ENCODE measurements at regions not wholly inside any gene's neighbourhood (a gene's known extent, or its start where the extent isn't known, plus 50 kb on each side); places are given as distances from the start of the nearest gene placed in this dataset.
"Not testable (repeated sequence)": the region's sequence is repeated elsewhere in the genome, so short reads cannot be mapped to it uniquely, and the experiment has no call there.

DNA sequence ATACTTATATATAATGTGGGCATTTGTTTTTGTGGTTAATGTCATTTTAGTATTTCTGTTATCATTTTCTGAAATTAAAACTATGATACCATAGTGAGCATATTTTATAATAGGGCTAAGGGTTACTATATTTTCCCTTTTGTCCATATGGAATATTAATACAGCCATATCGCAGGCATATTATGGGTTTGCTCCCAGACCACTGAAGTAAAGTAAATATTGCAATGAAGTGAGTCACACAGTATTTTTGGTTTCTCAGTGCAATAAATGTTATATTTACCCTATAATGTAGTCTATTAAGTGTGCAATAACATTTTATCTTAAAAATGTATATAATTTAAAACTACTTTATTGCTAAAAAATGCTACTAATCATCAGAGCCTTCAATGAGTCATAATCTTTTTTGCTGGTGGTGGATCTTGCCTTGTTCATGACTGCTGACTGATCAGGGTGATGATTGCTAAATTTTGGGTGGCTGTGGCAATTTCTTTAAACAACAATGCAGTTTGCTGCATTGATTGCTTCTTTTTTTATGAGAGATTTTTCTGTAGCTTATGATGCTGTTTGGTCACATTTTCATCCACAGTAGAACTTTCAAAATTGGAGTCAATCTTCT, 1044.5 kb upstream of the NOVA1 start:
- intact Hi-C loops (cut with DNase I; ENCODE audit: low total_unique reads) (no loop called here), in situ Hi-C loops (cut with MboI; ENCODE audit: low pct_ligation_motif_present in 1 of 4, low pct_unique_long_range_greater_than_20kb in 1 of 4, low sequenced_read_pairs in 3 of 4) (no loop called here)
- no peak for DNase-seq

DNA sequence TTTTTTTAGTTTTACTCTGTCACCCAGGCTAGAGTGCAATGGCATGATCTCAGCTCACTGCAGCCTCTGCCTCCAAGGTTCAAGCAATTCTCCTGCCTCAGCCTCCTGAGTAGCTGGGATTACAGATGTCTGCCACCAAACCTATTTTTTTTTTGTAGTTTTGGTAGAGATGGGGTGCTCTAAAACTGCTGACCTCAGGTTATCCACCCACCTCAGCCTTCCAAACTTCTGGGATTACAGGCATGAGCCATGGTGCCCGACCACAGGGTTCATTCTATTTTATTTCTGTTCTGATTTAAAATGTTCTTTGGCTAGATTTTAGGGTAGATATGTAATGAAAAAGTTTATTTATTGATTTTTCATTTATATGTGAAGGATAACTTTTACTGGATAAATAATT, 1062.8 kb upstream of the NOVA1 start:
- intact Hi-C loops (cut with DNase I; ENCODE audit: low total_unique reads), result no loop called here
- no peak for TF ChIP-seq POLR2A (IDR thresholded peaks at IDR 0.05)
- TF ChIP-seq, protein P1, sequence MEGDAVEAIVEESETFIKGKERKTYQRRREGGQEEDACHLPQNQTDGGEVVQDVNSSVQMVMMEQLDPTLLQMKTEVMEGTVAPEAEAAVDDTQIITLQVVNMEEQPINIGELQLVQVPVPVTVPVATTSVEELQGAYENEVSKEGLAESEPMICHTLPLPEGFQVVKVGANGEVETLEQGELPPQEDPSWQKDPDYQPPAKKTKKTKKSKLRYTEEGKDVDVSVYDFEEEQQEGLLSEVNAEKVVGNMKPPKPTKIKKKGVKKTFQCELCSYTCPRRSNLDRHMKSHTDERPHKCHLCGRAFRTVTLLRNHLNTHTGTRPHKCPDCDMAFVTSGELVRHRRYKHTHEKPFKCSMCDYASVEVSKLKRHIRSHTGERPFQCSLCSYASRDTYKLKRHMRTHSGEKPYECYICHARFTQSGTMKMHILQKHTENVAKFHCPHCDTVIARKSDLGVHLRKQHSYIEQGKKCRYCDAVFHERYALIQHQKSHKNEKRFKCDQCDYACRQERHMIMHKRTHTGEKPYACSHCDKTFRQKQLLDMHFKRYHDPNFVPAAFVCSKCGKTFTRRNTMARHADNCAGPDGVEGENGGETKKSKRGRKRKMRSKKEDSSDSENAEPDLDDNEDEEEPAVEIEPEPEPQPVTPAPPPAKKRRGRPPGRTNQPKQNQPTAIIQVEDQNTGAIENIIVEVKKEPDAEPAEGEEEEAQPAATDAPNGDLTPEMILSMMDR (IDR thresholded peaks at IDR 0.05), result no peak
- TF ChIP-seq EP300 (IDR thresholded peaks at IDR 0.05; ENCODE audit: low read depth), result no peak
- no peak for TF ChIP-seq POLR2AphosphoS5 (IDR thresholded peaks at IDR 0.05)
- 62 to 100% methylated on average over 1 of the region's 1 CpG for WGBS, 2 donors (ENCODE audit: low coverage in 1 of 2)
- Histone ChIP-seq H3K4me3 (no peak overlapping the region), H3K27ac (no peak overlapping the region), H3K36me3 (no peaks in the 10 kb centered on the region), H3K9me3 (peaks cover 3 to 6% of the 10 kb centered on the region in 2 donors), H3K4me1 (no peaks in the 10 kb centered on the region), H3K27me3 (no peaks in the 10 kb centered on the region)
- DNase-seq, result no peak
- in situ Hi-C loops (cut with MboI; ENCODE audit: low pct_ligation_motif_present in 1 of 4, low pct_unique_long_range_greater_than_20kb in 1 of 4, low sequenced_read_pairs in 3 of 4), result no loop called here

More for the DNA sequence above, 1044.5 kb upstream of the NOVA1 start:
- TF ChIP-seq, protein P1 (IDR thresholded peaks at IDR 0.05), result no peak
- no peak for TF ChIP-seq POLR2AphosphoS5 (IDR thresholded peaks at IDR 0.05)
- no peak for TF ChIP-seq EP300 (IDR thresholded peaks at IDR 0.05; ENCODE audit: low read depth)
- no peak for TF ChIP-seq POLR2A (IDR thresholded peaks at IDR 0.05)
- no peaks in the 10 kb centered on the region for H3K4me1 ChIP-seq
- H3K4me3 ChIP-seq, result no peak overlapping the region
- no peaks in the 10 kb centered on the region for H3K36me3 ChIP-seq
- no peaks in the 10 kb centered on the region for H3K27me3 ChIP-seq
- WGBS, 2 donors (ENCODE audit: low coverage in 1 of 2), result 85 to 92% methylated on average over 1 of the region's 1 CpG
- H3K27ac ChIP-seq, result no peak overlapping the region
- H3K9me3 ChIP-seq, result peaks cover 3 to 5% of the 10 kb centered on the region in 2 donors

DNA sequence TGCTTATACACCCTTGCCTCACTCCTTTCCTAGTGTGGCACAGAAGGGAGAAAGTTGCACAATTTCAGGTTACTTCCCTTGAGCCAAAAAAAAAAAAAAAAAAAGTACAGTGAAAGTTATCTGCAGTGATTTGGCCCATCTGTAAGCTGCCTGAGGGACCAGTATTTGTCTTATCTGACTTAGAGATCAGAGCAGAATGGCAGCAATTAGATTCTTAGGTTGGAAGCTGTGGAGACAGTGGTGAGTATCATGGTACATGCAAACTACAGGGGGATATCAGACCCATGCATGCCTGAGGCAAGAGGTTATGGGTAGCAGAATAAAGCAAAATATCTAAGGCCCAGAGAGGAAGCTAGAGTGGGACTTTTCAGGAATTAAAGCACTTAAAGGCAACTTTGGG, 1070.7 kb upstream of the NOVA1 start:
- TF ChIP-seq EP300 (IDR thresholded peaks at IDR 0.05; ENCODE audit: low read depth) (no peak), POLR2A (IDR thresholded peaks at IDR 0.05) (no peak), POLR2AphosphoS5 (IDR thresholded peaks at IDR 0.05) (no peak)
- TF ChIP-seq, protein P1 (IDR thresholded peaks at IDR 0.05), result no peak
- no peaks in the 10 kb centered on the region for H3K36me3 ChIP-seq
- no peaks in the 10 kb centered on the region for H3K4me1 ChIP-seq
- H3K9me3 ChIP-seq, result no peaks in the 10 kb centered on the region
- H3K27me3 ChIP-seq, result no peaks in the 10 kb centered on the region
- intact Hi-C loops (cut with DNase I; ENCODE audit: low total_unique reads), result no loop called here
- no peak for DNase-seq
- in situ Hi-C loops (cut with MboI; ENCODE audit: low pct_ligation_motif_present in 1 of 4, low pct_unique_long_range_greater_than_20kb in 1 of 4, low sequenced_read_pairs in 3 of 4), result no loop called here
- H3K27ac ChIP-seq, result no peak overlapping the region
- H3K4me3 ChIP-seq, result no peak overlapping the region

DNA sequence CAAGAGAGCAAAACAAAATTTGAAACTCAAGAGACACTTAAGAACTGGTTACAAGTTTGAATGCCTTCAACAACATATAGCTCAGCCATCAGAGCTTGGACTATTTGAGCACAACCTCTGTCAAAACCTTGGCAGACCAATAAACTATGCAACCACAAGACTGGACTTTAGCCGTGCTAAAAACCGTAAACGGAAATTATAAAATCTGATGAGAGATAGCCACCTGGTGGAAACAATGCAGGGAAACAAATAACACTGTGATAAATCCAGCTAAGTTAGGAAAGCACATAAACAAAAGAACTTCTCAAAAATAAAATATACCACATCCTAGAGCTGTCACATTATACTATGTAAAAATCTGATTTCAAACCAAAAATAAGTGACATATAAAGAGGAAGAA, 1074.2 kb upstream of the NOVA1 start:
- no peak for DNase-seq
- Histone ChIP-seq H3K27ac (no peak overlapping the region), H3K9me3 (no peaks in the 10 kb centered on the region), H3K4me3 (no peak overlapping the region), H3K4me1 (no peaks in the 10 kb centered on the region), H3K36me3 (no peaks in the 10 kb centered on the region), H3K27me3 (no peaks in the 10 kb centered on the region)
- intact Hi-C loops (cut with DNase I; ENCODE audit: low total_unique reads), result no loop called here
- WGBS, 2 donors (ENCODE audit: low coverage in 1 of 2), result 25 to 64% methylated on average over 3 of the region's 3 CpGs
- in situ Hi-C loops (cut with MboI; ENCODE audit: low pct_ligation_motif_present in 1 of 4, low pct_unique_long_range_greater_than_20kb in 1 of 4, low sequenced_read_pairs in 3 of 4), result no loop called here
- TF ChIP-seq POLR2AphosphoS5 (IDR thresholded peaks at IDR 0.05) (no peak), EP300 (IDR thresholded peaks at IDR 0.05; ENCODE audit: low read depth) (no peak), POLR2A (IDR thresholded peaks at IDR 0.05) (no peak)
- TF ChIP-seq, protein P1 (IDR thresholded peaks at IDR 0.05), result no peak

DNA sequence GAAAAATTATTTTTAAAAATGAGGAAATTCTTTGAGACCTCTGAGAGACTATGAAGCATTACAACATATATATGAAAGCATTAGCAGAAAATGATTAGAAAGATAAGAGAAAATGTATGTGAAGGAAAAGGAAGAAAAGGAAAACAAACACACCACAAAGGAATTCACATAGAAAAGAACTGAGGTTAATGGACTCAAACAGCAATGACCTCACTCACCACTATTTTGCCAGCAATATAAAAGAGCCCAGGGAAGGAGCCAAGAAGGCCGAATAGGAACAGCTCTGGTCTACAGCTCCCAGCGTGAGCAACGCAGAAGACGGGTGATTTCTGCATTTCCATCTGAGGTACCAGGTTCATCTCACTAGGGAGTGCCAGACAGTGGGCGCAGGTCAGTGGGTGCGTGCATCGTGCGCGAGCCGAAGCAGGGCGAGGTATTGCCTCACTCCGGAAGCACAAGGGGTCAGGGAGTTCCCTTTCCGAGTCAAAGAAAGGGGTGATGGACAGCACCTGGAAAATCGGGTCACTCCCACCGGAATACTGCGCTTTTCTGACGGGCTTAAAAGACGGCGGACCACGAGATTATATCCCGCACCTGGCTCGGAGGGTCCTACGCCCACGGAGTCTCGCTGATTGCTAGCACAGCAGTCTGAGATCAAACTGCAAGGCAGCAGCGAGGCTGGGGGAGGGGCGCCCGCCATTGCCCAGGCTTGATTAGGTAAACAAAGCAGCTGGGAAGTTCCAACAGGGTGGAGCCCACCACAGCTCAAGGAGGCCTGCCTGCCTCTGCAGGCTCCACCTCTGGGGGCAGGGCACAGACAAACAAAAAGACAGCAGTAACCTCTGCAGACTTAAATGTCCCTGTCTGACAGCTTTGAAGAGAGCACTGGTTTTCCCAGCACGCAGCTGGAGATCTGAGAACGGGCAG, 1075.2 kb upstream of the NOVA1 start:
- H3K4me1 ChIP-seq; H3K36me3 ChIP-seq; intact Hi-C loops (cut with DNase I; ENCODE audit: low total_unique reads); H3K4me3 ChIP-seq; H3K27me3 ChIP-seq; H3K27ac ChIP-seq; DNase-seq; in situ Hi-C loops (cut with MboI; ENCODE audit: low pct_ligation_motif_present in 1 of 4, low pct_unique_long_range_greater_than_20kb in 1 of 4, low sequenced_read_pairs in 3 of 4); H3K9me3 ChIP-seq: not testable (repeated sequence)
- 94 to 95% methylated on average over 9 to 28 of the region's 30 CpGs for WGBS, 2 donors (ENCODE audit: low coverage in 1 of 2)
